ENCODE measurements at regions not wholly inside any gene's neighbourhood (a gene's known extent, or its start where the extent isn't known, plus 50 kb on each side); places are given as distances from the start of the nearest gene placed in this dataset.

DNA sequence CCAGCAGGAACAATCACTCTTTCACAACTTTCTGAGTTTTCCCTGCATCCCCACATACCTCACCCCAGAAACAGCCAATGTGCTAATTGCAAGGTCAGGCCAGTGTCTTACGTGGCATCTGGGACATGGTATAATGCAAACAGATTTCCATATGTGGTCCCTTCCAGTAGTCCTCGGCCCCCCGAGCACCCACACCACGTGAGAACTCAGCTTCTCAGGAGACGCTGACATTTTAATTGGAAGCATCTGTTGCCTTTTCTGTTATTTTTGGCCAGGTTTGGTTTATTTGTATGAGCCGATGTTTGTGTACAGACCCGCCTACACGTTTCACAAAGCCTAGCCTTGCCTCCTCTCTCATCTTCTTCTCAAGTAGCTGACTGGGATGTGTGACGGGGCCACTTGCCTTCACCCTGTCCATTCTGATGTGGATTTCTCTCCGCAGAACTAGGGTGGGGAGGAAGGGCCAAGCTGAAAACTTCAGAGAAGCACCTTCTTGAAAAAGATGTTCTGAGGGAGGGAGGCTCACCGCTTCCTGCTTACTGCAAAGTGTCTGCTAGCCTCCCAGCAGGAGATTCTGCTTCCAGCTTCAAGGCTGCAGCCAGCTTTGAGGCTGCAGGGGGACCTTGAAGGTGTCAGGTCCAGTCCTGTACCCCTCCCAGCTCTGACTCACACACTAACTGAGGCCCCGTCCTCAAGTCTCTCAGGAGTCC lies 109.6 kb upstream of the SLC14A2 start:
- TF ChIP-seq, protein P1, sequence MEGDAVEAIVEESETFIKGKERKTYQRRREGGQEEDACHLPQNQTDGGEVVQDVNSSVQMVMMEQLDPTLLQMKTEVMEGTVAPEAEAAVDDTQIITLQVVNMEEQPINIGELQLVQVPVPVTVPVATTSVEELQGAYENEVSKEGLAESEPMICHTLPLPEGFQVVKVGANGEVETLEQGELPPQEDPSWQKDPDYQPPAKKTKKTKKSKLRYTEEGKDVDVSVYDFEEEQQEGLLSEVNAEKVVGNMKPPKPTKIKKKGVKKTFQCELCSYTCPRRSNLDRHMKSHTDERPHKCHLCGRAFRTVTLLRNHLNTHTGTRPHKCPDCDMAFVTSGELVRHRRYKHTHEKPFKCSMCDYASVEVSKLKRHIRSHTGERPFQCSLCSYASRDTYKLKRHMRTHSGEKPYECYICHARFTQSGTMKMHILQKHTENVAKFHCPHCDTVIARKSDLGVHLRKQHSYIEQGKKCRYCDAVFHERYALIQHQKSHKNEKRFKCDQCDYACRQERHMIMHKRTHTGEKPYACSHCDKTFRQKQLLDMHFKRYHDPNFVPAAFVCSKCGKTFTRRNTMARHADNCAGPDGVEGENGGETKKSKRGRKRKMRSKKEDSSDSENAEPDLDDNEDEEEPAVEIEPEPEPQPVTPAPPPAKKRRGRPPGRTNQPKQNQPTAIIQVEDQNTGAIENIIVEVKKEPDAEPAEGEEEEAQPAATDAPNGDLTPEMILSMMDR (IDR thresholded peaks at IDR 0.05) = no peak
- no peak for TF ChIP-seq POLR2A (IDR thresholded peaks at IDR 0.05)
- H3K9me3 ChIP-seq = no peaks in the 10 kb centered on the region
- no peak overlapping the region for H3K4me3 ChIP-seq
- H3K27me3 ChIP-seq = no peaks in the 10 kb centered on the region
- intact Hi-C loops (cut with DNase I) = no loop called here
- WGBS (ENCODE audit: insufficient coverage, low coverage, low lambda C conversion rate, missing lambda C conversion rate) = 50% methylated on average over 9 of the region's 12 CpGs
- no peak overlapping the region for H3K27ac ChIP-seq
- DNase-seq (no peak), ATAC-seq (no peak)
- H3K4me1 ChIP-seq = no peaks in the 10 kb centered on the region
- no peaks in the 10 kb centered on the region for H3K36me3 ChIP-seq

DNA sequence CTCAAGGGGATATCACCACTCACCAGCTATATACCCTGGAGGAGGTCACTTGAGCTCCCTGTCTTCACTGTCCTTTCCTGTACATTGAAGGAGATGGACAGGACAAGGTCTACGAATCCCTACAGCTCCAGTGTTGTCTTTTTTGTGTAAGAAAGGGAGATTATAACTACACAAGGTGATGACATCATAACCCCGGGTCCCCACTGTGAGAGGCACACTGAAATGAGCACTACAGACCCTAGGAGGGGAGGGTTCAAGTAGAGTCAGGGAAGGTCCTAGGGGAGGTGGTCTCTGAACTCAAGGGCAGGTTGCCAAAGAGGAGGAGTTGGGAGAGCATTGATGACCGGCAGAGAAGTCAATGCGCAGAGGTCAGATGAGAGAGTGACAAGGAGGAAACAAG lies 108.3 kb upstream of the SLC14A2 start:
- ATAC-seq (no peak), DNase-seq (no peak)
- no peak overlapping the region for H3K27ac ChIP-seq
- TF ChIP-seq, protein P1 (IDR thresholded peaks at IDR 0.05) = no peak
- no peak for TF ChIP-seq POLR2A (IDR thresholded peaks at IDR 0.05)
- no peaks in the 10 kb centered on the region for H3K4me1 ChIP-seq
- WGBS (ENCODE audit: insufficient coverage, low coverage, low lambda C conversion rate, missing lambda C conversion rate) = 81% methylated on average over 4 of the region's 4 CpGs
- intact Hi-C loops (cut with DNase I) = no loop called here
- no peaks in the 10 kb centered on the region for H3K36me3 ChIP-seq
- no peaks in the 10 kb centered on the region for H3K9me3 ChIP-seq
- H3K4me3 ChIP-seq = no peak overlapping the region
- no peaks in the 10 kb centered on the region for H3K27me3 ChIP-seq

DNA sequence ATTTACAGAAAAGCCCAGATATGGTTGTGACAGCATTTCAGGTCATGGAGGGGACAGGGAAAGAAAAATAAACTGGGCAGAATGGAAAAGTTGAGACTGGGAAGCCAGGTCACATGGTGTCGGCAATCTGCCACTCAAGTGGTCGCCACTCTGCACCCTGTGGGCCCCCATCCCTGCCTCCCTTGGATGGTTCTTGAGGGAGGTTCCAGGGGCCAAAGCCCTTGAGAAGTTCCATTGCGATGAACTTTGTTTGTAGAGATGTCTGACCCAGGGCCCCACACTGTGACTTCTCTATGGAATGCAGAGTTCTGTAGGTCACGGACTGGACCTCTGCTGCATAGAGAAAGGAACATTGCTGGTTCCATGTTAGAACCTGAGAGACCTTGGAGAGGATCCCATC lies 105.7 kb upstream of the SLC14A2 start:
- no peak overlapping the region for H3K27ac ChIP-seq
- H3K9me3 ChIP-seq = no peaks in the 10 kb centered on the region
- ATAC-seq (no peak), DNase-seq (no peak)
- WGBS (ENCODE audit: insufficient coverage, low coverage, low lambda C conversion rate, missing lambda C conversion rate) = 58% methylated on average over 2 of the region's 4 CpGs
- intact Hi-C loops (cut with DNase I) = no loop called here
- H3K36me3 ChIP-seq = no peaks in the 10 kb centered on the region
- TF ChIP-seq POLR2A (IDR thresholded peaks at IDR 0.05) = no peak
- TF ChIP-seq, protein P1 (IDR thresholded peaks at IDR 0.05) = no peak
- no peak overlapping the region for H3K4me3 ChIP-seq
- H3K27me3 ChIP-seq = no peaks in the 10 kb centered on the region
- no peaks in the 10 kb centered on the region for H3K4me1 ChIP-seq

GRCh38 chr18:45510656-45511055 lies 104.6 kb upstream of the SLC14A2 start:
- Histone ChIP-seq H3K4me1 (no peaks in the 10 kb centered on the region), H3K27ac (no peak overlapping the region), H3K9me3 (no peaks in the 10 kb centered on the region), H3K4me3 (no peak overlapping the region), H3K36me3 (no peaks in the 10 kb centered on the region), H3K27me3 (no peaks in the 10 kb centered on the region)
- no peak for ATAC-seq
- DNase-seq = no peak
- 33% methylated on average over 2 of the region's 3 CpGs for WGBS (ENCODE audit: insufficient coverage, low coverage, low lambda C conversion rate, missing lambda C conversion rate)
- intact Hi-C loops (cut with DNase I) = no loop called here
- TF ChIP-seq, protein P1 (IDR thresholded peaks at IDR 0.05) = no peak
- no peak for TF ChIP-seq POLR2A (IDR thresholded peaks at IDR 0.05)

Measured in right lobe of liver (tissue), 6 donors.